Activated CD4-positive, alpha-beta memory T cell treated with anti-CD3 and anti-CD28 coated beads, Interleukin-2, amount 10 ng/mL, durations not matched to agents 7 days and 5 days (primary cell): ENCODE measurements at regions not wholly inside any gene's neighbourhood (a gene's known extent, or its start where the extent isn't known, plus 50 kb on each side); places are given as distances from the start of the nearest gene placed in this dataset.

Experiments used
- CTCF ChIA-PET: fragments of 350-600 bp; sonication (Branson Sonifier 250); formaldehyde crosslinking; loops from one replicate; lab custom pipeline; 2021; ENCODE audit warnings: antibody characterized with exemption, inconsistent platforms; lab: Charles Lee
- POLR2A ChIA-PET: fragments of 350-600 bp; sonication (Branson Sonifier 250); formaldehyde crosslinking; loops from one replicate; lab custom pipeline; 2021; ENCODE audit warnings: antibody characterized with exemption; lab: Charles Lee
- DNase-seq: peaks from one replicate; pipeline ENCODE4 v3.0.0-alpha.2; 2020
- H3K27ac Mint-ChIP-seq: one replicate; pipeline ENCODE4 v1.8.0; 2021; ENCODE audit warnings: mild to moderate bottlenecking, mixed read lengths
- H3K27me3 Mint-ChIP-seq: one replicate; pipeline ENCODE4 v1.8.0; 2021; ENCODE audit warnings: mixed read lengths
- H3K36me3 Mint-ChIP-seq: one replicate; pipeline ENCODE4 v1.8.0; 2021; ENCODE audit warnings: low read depth, mixed read lengths
- H3K4me1 Mint-ChIP-seq: one replicate; pipeline ENCODE4 v1.8.0; 2021; ENCODE audit warnings: mixed read lengths
- H3K4me3 Mint-ChIP-seq: one replicate; pipeline ENCODE4 v1.8.0; 2021; ENCODE audit warnings: mild to moderate bottlenecking, mixed read lengths
- H3K9me3 Mint-ChIP-seq: one replicate; pipeline ENCODE4 v1.8.0; 2021; ENCODE audit warnings: mixed read lengths

DNA sequence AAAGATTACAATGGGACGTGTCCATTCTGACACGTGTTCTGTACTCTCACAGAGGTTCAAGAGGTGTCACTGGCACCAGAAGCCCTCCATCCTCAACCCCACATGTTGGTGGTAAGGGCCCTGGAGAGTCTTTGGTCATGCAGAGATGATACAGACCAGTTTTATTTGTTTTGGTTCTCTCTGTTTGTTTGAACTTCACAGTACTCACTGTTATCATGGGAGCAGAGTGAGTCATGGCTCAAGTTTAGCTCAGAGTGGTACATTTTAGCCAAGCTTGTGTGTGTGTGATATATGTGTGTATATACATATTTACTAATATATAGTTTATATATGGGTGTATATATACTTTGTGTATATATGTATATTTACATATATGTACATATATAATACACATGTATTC, 935.6 kb downstream of the GRID1 start:
- no peaks in the 10 kb centered on the region for H3K9me3 Mint-ChIP-seq
- ChIA-PET POLR2A (no interaction called here), CTCF (no interaction called here)
- no peak overlapping the region for H3K4me3 Mint-ChIP-seq
- no peak for DNase-seq
- no peaks in the 10 kb centered on the region for H3K27me3 Mint-ChIP-seq
- H3K36me3 Mint-ChIP-seq = no peaks in the 10 kb centered on the region
- H3K4me1 Mint-ChIP-seq = no peaks in the 10 kb centered on the region
- no peak overlapping the region for H3K27ac Mint-ChIP-seq

DNA sequence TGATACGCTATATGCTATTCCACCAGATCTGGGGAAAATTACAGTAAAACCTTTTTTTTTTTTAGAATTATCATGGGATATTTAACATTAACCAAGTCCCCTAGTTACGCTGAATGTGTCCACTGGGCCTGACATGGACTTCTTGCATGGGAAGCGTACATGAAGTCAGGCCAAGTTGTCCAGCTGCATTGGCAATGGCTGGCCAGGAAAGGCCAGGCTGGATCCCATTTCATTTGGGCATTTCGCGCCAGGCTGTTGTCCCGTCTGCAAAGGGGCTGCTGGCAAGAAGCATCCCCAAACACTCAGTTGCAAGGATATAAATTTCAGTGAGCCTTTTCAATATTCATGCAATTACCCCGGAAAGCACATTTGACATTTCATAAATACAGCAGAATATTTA, 933.3 kb downstream of the GRID1 start:
- Mint-ChIP-seq H3K4me3 (no peak overlapping the region), H3K36me3 (no peaks in the 10 kb centered on the region), H3K4me1 (no peaks in the 10 kb centered on the region), H3K27ac (no peak overlapping the region), H3K9me3 (no peaks in the 10 kb centered on the region), H3K27me3 (no peaks in the 10 kb centered on the region)
- CTCF ChIA-PET = no interaction called here
- no peak for DNase-seq
- POLR2A ChIA-PET = no interaction called here

DNA sequence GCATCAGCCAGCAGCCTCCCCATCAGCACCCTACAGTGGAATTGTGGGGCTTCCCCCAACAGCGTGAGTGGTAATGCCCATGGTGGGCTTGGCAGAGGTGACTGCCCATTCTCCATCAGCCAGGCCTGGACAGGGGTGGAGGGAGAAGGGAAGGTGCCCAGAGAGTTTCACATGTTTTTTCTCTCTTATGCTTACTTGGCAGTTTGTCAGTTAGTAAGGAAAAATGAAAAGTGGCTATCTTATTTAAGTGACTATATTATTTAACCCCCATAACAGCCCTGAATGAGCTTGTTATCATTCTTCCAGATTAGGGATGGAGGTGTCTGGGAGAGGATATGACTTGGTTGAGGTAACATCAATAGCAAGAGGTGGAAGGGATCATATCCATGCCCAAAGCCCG, 921.7 kb downstream of the GRID1 start:
- H3K4me1 Mint-ChIP-seq = no peaks in the 10 kb centered on the region
- no peaks in the 10 kb centered on the region for H3K27me3 Mint-ChIP-seq
- no peak overlapping the region for H3K4me3 Mint-ChIP-seq
- POLR2A ChIA-PET = no interaction called here
- no peaks in the 10 kb centered on the region for H3K9me3 Mint-ChIP-seq
- no peaks in the 10 kb centered on the region for H3K36me3 Mint-ChIP-seq
- no peak for DNase-seq
- H3K27ac Mint-ChIP-seq = no peak overlapping the region
- CTCF ChIA-PET = no interaction called here

DNA sequence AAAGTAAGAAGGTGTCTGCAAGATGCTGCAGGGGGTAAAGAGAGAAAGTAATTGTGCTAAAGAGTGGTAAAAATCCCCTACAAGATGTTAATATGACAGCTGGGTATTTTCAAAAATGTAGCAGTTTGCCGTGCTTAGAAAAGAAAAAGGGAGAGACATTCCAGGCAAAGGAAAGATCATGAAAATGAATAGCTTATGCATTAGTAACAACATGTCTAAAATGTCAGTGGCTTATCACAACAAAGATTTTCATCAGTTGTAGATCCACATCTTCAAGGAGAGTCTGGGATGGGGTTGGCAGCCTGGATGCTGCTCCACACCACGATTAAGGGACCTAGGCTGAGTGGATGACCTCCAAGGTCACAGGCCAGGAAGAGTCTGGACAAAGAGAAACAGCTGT, 920.9 kb downstream of the GRID1 start:
- Mint-ChIP-seq H3K4me3 (no peak overlapping the region), H3K27me3 (no peaks in the 10 kb centered on the region), H3K36me3 (no peaks in the 10 kb centered on the region), H3K9me3 (no peaks in the 10 kb centered on the region), H3K27ac (no peak overlapping the region), H3K4me1 (no peaks in the 10 kb centered on the region)
- DNase-seq = no peak
- ChIA-PET CTCF (no interaction called here), POLR2A (no interaction called here)

DNA sequence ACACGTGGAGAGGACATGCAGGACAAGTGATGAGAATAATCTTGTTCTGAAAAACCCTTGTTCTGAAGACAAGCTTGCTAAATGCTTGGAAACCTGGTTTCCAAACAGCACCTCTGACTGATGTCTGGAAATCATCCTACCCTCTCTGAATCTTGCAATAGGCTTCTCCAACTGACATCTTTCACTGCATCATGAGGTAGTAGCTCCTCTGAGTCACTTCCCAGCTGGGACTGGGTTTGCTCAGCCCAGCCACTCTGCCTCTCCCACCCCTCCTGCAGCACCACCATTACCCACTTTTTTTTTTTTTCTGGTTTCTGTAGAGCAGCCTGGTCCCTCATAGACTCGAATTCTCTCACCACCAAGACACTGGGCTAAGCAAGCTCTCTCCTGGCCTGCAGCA, 919.8 kb downstream of the GRID1 start:
- no peak overlapping the region for H3K4me3 Mint-ChIP-seq
- no peak for DNase-seq
- CTCF ChIA-PET = no interaction called here
- no peaks in the 10 kb centered on the region for H3K4me1 Mint-ChIP-seq
- H3K9me3 Mint-ChIP-seq = no peaks in the 10 kb centered on the region
- no peaks in the 10 kb centered on the region for H3K27me3 Mint-ChIP-seq
- POLR2A ChIA-PET = no interaction called here
- no peaks in the 10 kb centered on the region for H3K36me3 Mint-ChIP-seq
- no peak overlapping the region for H3K27ac Mint-ChIP-seq

DNA sequence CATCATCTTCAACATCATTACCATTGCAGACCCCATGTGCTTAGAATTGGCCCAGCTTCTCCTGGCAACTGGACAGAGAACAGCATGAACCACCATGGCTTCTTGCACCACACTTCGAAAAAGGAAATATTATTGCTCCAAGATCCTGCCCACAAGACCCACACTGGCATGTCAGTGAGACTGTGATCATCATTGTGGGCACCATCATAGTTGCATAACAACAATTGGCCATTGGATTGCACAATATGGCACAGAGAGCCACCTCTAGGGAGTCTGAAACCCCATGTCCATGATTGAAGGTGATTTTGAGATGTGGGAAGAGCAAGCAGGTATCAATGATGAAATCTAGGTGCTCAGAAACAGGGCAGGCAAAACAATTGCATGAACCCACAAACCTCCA, 918.9 kb downstream of the GRID1 start:
- H3K27me3 Mint-ChIP-seq = no peaks in the 10 kb centered on the region
- no peaks in the 10 kb centered on the region for H3K4me1 Mint-ChIP-seq
- ChIA-PET CTCF (no interaction called here), POLR2A (no interaction called here)
- H3K9me3 Mint-ChIP-seq = no peaks in the 10 kb centered on the region
- no peak overlapping the region for H3K27ac Mint-ChIP-seq
- no peaks in the 10 kb centered on the region for H3K36me3 Mint-ChIP-seq
- H3K4me3 Mint-ChIP-seq = no peak overlapping the region
- DNase-seq = no peak

DNA sequence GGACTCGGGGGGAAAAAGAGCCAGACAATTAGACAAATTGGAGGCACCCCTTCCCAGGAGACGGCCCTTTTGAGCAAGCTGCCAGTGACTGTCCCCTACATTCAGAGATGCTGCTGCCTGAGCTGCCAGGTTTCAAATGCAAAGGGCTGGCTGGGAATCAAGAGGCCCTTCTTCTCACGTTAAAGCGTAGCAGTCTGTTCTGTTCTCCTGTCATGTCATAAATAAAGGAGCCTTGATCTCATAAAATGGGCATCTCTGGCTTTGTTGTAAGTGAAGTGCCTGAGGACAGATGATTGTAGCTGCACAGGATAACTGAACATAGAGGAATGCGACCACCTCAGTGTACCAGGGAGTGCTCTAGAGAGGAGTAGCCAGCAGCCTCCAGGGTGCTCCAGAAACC, 917.9 kb downstream of the GRID1 start:
- Mint-ChIP-seq H3K27me3 (no peaks in the 10 kb centered on the region), H3K9me3 (no peaks in the 10 kb centered on the region), H3K4me1 (no peaks in the 10 kb centered on the region), H3K27ac (no peak overlapping the region), H3K36me3 (no peaks in the 10 kb centered on the region), H3K4me3 (no peak overlapping the region)
- CTCF ChIA-PET = no interaction called here
- POLR2A ChIA-PET = no interaction called here
- no peak for DNase-seq

DNA sequence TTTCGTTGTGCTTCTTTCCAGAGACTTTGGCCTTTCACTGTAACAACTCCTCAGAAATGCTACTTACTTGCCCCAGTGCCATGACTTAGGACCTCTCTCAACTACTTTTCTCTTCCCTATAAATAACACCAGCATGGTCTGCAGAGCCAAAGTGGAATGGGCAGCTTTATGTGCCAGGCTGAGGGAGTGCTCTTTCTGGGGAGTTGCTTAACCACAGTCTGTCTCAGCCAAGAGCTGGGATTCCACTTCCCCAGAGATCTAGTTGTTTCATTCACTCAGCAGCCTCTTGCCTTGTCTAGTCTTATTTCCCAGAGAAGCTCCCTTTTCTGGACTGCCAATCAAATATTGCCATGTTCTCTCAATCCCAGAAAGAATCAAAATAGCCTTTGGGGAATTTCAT, 912.2 kb downstream of the GRID1 start:
- Mint-ChIP-seq H3K4me3 (no peak overlapping the region), H3K27me3 (no peaks in the 10 kb centered on the region), H3K36me3 (no peaks in the 10 kb centered on the region), H3K9me3 (no peaks in the 10 kb centered on the region), H3K27ac (no peak overlapping the region), H3K4me1 (no peaks in the 10 kb centered on the region)
- ChIA-PET CTCF (no interaction called here), POLR2A (no interaction called here)
- DNase-seq = no peak

DNA sequence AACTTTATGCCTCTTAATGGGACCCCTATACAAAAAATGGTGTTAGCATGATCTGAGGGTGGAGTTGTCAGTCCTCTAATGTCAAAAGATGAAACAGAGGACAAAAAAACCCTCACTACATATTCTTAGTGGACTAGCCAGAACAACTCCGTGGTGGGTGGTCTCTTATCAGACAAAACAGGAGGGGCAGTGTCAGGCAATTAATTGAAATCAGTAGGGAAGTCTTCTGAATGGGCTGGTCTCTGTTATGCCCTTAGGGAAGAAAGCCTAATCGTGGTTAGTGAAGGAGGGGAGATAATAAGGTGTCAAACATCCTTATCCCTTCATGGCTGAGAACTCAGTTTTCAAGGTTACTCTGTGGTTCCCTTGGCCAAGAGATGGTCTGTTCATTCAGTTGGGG, 909.4 kb downstream of the GRID1 start:
- Mint-ChIP-seq H3K27ac (no peak overlapping the region), H3K36me3 (no peaks in the 10 kb centered on the region), H3K27me3 (no peaks in the 10 kb centered on the region), H3K4me3 (no peak overlapping the region), H3K9me3 (no peaks in the 10 kb centered on the region), H3K4me1 (no peaks in the 10 kb centered on the region)
- DNase-seq = no peak
- ChIA-PET POLR2A (no interaction called here), CTCF (no interaction called here)

DNA sequence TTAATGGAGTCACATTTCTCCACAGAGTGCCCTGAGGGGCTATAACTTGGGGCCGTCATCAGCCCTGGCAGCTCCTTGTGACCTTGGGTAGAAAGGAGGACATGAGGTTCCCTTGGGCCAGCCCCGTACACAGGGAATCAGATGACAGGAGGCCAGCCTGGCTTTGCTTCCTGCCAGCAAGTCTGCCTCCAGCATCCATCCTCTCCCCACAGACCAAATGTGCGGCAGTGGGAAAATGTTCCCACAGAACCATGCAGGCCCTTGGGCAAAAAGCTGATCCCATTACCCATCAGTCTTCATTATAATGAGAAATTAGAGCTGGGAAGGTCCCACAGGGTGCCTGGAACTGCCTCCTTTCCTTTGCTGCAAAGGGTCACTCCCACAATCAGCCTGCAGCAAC, 908.3 kb downstream of the GRID1 start:
- ChIA-PET POLR2A (no interaction called here), CTCF (no interaction called here)
- no peak overlapping the region for H3K27ac Mint-ChIP-seq
- no peak for DNase-seq
- no peaks in the 10 kb centered on the region for H3K36me3 Mint-ChIP-seq
- no peaks in the 10 kb centered on the region for H3K4me1 Mint-ChIP-seq
- no peaks in the 10 kb centered on the region for H3K9me3 Mint-ChIP-seq
- H3K4me3 Mint-ChIP-seq = no peak overlapping the region
- H3K27me3 Mint-ChIP-seq = no peaks in the 10 kb centered on the region

DNA sequence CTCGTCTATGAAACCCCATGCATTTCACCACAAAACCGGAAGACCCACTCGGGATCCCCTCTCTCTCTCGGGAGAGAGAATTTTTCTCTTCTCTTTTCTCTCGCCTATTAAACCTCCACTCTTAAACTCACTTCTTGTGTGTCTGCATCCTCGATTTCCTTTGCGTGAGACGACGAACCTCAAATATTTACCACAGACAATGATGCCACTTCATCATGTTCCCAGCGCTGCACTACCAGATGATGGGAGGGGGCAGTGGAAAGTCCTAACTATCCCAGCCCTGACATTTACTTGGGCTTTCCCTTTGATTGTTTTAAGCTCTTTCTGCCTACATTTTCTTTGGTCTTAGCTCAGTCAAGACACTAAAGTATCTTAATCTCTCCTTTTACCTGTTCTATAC, 906.7 kb downstream of the GRID1 start:
- no peaks in the 10 kb centered on the region for H3K9me3 Mint-ChIP-seq
- POLR2A ChIA-PET = no interaction called here
- H3K27ac Mint-ChIP-seq = no peak overlapping the region
- no peak overlapping the region for H3K4me3 Mint-ChIP-seq
- CTCF ChIA-PET = no interaction called here
- DNase-seq = no peak
- H3K27me3 Mint-ChIP-seq = no peaks in the 10 kb centered on the region
- H3K36me3 Mint-ChIP-seq = no peaks in the 10 kb centered on the region
- H3K4me1 Mint-ChIP-seq = no peaks in the 10 kb centered on the region

DNA sequence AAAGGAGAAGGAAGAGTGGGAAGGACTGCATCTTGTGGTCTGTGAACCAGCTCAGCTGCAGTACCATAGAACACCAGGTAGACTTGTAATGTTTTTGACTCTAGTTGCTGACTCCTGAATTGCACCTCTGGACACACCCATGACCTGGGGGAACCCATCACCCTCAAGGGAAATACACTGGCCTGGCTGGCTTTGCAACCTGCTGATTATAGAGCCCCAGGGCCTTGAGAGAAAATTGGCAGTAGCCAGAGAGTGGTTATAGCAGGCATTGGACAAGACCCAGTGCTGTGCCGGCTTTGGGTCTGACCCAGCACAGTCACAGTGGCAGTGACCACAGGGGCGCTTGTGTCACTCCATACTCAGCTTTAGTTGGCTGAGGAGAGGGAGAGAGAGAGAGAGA, 902.3 kb downstream of the GRID1 start:
- no peaks in the 10 kb centered on the region for H3K9me3 Mint-ChIP-seq
- no peaks in the 10 kb centered on the region for H3K36me3 Mint-ChIP-seq
- H3K4me3 Mint-ChIP-seq = no peak overlapping the region
- peaks cover 4% of the 10 kb centered on the region for H3K27me3 Mint-ChIP-seq
- ChIA-PET POLR2A (no interaction called here), CTCF (no interaction called here)
- DNase-seq = no peak
- H3K4me1 Mint-ChIP-seq = no peaks in the 10 kb centered on the region
- H3K27ac Mint-ChIP-seq = no peak overlapping the region

DNA sequence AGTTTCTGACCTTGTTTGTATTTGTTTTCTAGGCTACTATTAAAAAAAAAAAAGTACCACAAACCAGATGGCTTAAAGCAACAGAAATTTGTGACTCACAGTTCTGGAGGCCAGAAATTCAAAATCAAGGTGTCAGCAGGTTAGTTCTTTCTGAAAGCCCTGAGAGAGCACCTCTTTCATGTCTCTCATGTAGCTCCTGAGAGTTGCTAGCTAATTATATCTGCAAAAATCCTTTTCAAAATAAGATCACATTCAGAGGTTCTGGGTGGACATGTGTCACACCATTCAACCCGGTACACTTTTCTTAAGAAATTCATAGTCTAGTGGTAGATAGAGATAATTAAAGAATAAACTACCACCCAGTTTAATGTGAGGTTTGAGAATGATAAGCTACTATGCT, 888.6 kb downstream of the GRID1 start:
- CTCF ChIA-PET = no interaction called here
- Mint-ChIP-seq H3K27me3 (no peaks in the 10 kb centered on the region), H3K4me1 (no peaks in the 10 kb centered on the region), H3K9me3 (no peaks in the 10 kb centered on the region), H3K27ac (no peak overlapping the region), H3K36me3 (no peaks in the 10 kb centered on the region), H3K4me3 (no peak overlapping the region)
- POLR2A ChIA-PET = no interaction called here
- no peak for DNase-seq

DNA sequence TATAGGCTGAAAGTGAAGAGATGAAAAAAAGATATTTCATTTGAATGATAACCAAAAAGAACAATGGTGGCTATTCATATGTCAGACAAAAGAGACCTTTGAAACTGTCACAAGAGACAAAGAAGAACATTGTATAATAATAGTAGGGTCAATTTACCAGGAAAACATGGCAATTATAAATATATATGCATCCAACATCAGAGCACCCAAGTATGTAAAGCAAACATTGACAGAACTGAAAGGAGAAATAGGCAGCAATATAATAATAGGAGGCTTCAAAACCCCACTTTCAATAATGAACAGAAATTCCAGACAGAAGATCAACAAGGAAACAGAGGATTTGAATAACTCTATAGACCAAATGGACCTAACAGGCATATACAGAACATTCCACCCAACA, 876.2 kb downstream of the GRID1 start:
- H3K27me3 Mint-ChIP-seq = no peaks in the 10 kb centered on the region
- no peak overlapping the region for H3K27ac Mint-ChIP-seq
- H3K4me1 Mint-ChIP-seq = peaks cover 5% of the 10 kb centered on the region
- no peaks in the 10 kb centered on the region for H3K9me3 Mint-ChIP-seq
- POLR2A ChIA-PET = no interaction called here
- no peak overlapping the region for H3K4me3 Mint-ChIP-seq
- CTCF ChIA-PET = no interaction called here
- no peaks in the 10 kb centered on the region for H3K36me3 Mint-ChIP-seq
- DNase-seq = no peak

DNA sequence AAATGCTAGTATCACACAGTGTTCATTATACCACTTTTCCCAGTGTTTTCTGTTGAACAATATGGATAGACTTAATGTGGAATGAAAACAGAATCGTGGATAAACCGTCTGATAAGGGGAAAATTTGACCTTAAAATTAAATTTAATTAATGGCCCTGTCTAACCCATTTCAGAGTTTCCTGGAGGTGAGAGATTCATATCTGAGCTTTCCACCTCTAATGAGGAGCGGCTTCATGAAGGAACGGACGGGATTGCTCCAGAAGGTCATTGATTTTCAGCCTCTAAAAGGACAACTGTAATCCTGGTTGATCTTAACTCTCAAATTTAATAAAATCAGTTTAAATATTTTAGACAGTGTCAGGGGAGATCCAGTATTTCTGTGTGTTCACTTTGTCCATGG, 874.9 kb downstream of the GRID1 start:
- no peak overlapping the region for H3K4me3 Mint-ChIP-seq
- no peaks in the 10 kb centered on the region for H3K27me3 Mint-ChIP-seq
- no peaks in the 10 kb centered on the region for H3K36me3 Mint-ChIP-seq
- H3K27ac Mint-ChIP-seq = no peak overlapping the region
- ChIA-PET CTCF (no interaction called here), POLR2A (no interaction called here)
- no peak for DNase-seq
- no peaks in the 10 kb centered on the region for H3K9me3 Mint-ChIP-seq
- peaks cover 5% of the 10 kb centered on the region for H3K4me1 Mint-ChIP-seq
